GM12878 (cell line): ENCODE measurements at regions not wholly inside any gene's neighbourhood (a gene's known extent, or its start where the extent isn't known, plus 50 kb on each side); places are given as distances from the start of the nearest gene placed in this dataset.
A peak's percentile ranks its signal among the peaks of the same experiment; 100 is the strongest.

ENCODE experiments used
- BACH1 ChIP-seq: fragments of 450-650 bp; IDR thresholded peaks from 2 replicates; pipeline ENCODE4 v1.6.1; 2017; ENCODE audit warnings: mild to moderate bottlenecking, borderline replicate concordance
- BRCA1 ChIP-seq: IDR thresholded peaks from 2 replicates; pipeline ENCODE4 v1.6.1; 2011; ENCODE audit warnings: low read depth, low read length, improper control_type of control experiment
- CREB1 ChIP-seq: IDR thresholded peaks from 2 replicates; pipeline ENCODE4 v1.6.1; 2012; ENCODE audit warnings: low read depth, mild to moderate bottlenecking, inconsistent platforms
- E2F8 ChIP-seq: fragments of 450-650 bp; IDR thresholded peaks from 2 replicates; pipeline ENCODE4 v1.6.1; 2018; ENCODE audit warnings: mild to moderate bottlenecking, low read depth, moderate library complexity; ENCODE audit not compliant: partially characterized antibody
- ETV6 ChIP-seq, 2 experiments: fragments of 450-650 bp in 1 of 2; IDR thresholded peaks in 1 of 2; conservative IDR thresholded peaks in 1 of 2; 2 replicates each; pipeline ENCODE4 v1.6.1; 2014; ENCODE audit warnings: antibody characterized with exemption in 1 of 2, borderline replicate concordance in 1 of 2, low read depth in 1 of 2, mild to moderate bottlenecking in 1 of 2, moderate library complexity in 1 of 2
- KAT2A ChIP-seq: conservative IDR thresholded peaks from 2 replicates; pipeline ENCODE4 v1.6.1; 2011; ENCODE audit warnings: low read depth, low read length; ENCODE audit not compliant: control insufficient read depth
- MTA2 ChIP-seq: fragments of 450-650 bp; IDR thresholded peaks from 2 replicates; pipeline ENCODE4 v1.6.1; 2016; ENCODE audit warnings: low read depth, mild to moderate bottlenecking, moderate library complexity
- MYB ChIP-seq: fragments of 150-350 bp; IDR thresholded peaks from 2 replicates; pipeline ENCODE4 v1.6.1; 2014; ENCODE audit warnings: mild to moderate bottlenecking, low read depth, low read length, borderline replicate concordance
- RAD21 ChIP-seq: IDR thresholded peaks from 2 replicates; pipeline ENCODE4 v1.6.1; 2011; ENCODE audit warnings: mild to moderate bottlenecking, low read depth, low read length, moderate library complexity; ENCODE audit not compliant: insufficient read depth
- SKIL ChIP-seq: fragments of 450-650 bp; IDR thresholded peaks from 2 replicates; pipeline ENCODE4 v1.6.1; 2017; ENCODE audit warnings: mild to moderate bottlenecking, low read depth, inconsistent platforms; ENCODE audit not compliant: poor library complexity, severe bottlenecking
- TCF3 ChIP-seq: IDR thresholded peaks from 2 replicates; pipeline ENCODE4 v1.6.1; 2012; ENCODE audit warnings: low read depth, mild to moderate bottlenecking, low read length, borderline replicate concordance; ENCODE audit not compliant: insufficient read depth
- TCF7 ChIP-seq: IDR thresholded peaks from 2 replicates; pipeline ENCODE4 v1.6.1; 2014; ENCODE audit warnings: antibody characterized with exemption, borderline replicate concordance
- YY1 ChIP-seq: IDR thresholded peaks from 2 replicates; pipeline ENCODE4 v1.6.1; 2011; ENCODE audit warnings: low read depth, mild to moderate bottlenecking, low read length
- ZSCAN29 ChIP-seq: fragments of 450-650 bp; IDR thresholded peaks from 2 replicates; pipeline ENCODE4 v1.6.1; 2017; ENCODE audit warnings: mild to moderate bottlenecking, moderate library complexity
- TF ChIP-seq, protein P1 (sequence below): fragments of 450-650 bp; IDR thresholded peaks from 2 replicates; pipeline ENCODE4 v1.6.1; 2017; ENCODE audit warnings: antibody characterized with exemption, mild to moderate bottlenecking, moderate library complexity
- TF ChIP-seq, protein P2 (sequence below): IDR thresholded peaks from 2 replicates; pipeline ENCODE4 v1.6.1; 2011; ENCODE audit warnings: borderline replicate concordance, low read depth, mild to moderate bottlenecking, moderate library complexity, mixed read lengths, low read length; ENCODE audit not compliant: insufficient read depth; ENCODE audit errors: extremely low read length

DNA sequence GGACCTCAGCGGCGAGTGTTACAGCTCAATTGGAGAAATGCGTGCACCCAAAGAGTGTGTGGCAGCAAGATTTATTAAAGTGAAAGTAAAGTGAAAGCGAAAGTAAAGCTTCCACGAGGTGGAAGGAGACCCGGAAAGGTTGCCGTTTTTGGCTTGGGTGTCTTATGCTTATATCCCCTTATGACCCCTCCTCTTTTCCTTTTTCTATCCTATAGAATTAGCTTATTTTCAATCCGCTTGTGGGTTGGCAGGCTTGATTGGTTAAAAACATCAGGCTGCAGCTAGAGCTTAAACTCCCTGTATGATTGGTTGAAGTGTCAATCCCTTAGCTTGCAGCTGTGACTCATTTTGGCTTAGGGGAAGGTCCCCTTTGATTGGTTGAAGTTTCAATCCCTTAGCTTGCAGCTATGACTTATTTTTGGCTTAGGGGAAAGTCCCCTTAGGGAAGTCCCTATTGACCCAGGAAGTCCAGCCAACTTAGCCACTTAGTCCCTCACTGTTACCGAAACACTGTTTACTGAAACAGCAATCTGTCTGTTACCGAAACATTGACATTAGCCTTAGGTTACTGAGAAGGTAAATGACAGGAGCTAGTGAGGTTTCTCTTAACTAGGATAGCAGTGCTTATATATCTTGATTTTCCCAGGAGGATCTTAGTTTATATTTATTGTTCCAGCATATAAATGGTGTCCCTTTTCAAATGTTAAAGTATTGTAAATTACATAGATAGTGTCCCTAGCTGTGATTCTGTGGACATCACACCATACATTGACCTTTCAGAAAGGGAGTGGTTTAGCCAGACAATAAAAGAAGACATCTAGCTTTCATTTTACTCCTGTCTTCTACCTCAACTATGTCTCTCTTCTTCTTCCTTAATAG lies 575.8 kb downstream of the DACH1 start (continued):
- TF ChIP-seq E2F8 (no peak), MTA2 (peak; percentile 61; the same call in 1 of the 2 replicates), BRCA1 (no peak), RAD21 (no peak), ZSCAN29 (no peak), MYB (no peak), YY1 (no peak), ETV6 (conservative IDR thresholded peaks at IDR 0.05 in 1 of 2, IDR thresholded peaks at IDR 0.05 in 1 of 2; ENCODE audit: borderline replicate concordance in 1 of 2, low read depth in 1 of 2) (no peak), KAT2A (no peak), BACH1 (no peak), SKIL (peak; percentile 31), CREB1 (no peak), TCF7 (no peak), TCF3 (no peak)
- TF ChIP-seq, protein P1, sequence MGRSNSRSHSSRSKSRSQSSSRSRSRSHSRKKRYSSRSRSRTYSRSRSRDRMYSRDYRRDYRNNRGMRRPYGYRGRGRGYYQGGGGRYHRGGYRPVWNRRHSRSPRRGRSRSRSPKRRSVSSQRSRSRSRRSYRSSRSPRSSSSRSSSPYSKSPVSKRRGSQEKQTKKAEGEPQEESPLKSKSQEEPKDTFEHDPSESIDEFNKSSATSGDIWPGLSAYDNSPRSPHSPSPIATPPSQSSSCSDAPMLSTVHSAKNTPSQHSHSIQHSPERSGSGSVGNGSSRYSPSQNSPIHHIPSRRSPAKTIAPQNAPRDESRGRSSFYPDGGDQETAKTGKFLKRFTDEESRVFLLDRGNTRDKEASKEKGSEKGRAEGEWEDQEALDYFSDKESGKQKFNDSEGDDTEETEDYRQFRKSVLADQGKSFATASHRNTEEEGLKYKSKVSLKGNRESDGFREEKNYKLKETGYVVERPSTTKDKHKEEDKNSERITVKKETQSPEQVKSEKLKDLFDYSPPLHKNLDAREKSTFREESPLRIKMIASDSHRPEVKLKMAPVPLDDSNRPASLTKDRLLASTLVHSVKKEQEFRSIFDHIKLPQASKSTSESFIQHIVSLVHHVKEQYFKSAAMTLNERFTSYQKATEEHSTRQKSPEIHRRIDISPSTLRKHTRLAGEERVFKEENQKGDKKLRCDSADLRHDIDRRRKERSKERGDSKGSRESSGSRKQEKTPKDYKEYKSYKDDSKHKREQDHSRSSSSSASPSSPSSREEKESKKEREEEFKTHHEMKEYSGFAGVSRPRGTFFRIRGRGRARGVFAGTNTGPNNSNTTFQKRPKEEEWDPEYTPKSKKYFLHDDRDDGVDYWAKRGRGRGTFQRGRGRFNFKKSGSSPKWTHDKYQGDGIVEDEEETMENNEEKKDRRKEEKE = no peak
- TF ChIP-seq, protein P2, sequence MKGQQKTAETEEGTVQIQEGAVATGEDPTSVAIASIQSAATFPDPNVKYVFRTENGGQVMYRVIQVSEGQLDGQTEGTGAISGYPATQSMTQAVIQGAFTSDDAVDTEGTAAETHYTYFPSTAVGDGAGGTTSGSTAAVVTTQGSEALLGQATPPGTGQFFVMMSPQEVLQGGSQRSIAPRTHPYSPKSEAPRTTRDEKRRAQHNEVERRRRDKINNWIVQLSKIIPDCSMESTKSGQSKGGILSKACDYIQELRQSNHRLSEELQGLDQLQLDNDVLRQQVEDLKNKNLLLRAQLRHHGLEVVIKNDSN = no peak
